ENCODE measurements at regions not wholly inside any gene's neighbourhood (a gene's known extent, or its start where the extent isn't known, plus 50 kb on each side); places are given as distances from the start of the nearest gene placed in this dataset.

DNA sequence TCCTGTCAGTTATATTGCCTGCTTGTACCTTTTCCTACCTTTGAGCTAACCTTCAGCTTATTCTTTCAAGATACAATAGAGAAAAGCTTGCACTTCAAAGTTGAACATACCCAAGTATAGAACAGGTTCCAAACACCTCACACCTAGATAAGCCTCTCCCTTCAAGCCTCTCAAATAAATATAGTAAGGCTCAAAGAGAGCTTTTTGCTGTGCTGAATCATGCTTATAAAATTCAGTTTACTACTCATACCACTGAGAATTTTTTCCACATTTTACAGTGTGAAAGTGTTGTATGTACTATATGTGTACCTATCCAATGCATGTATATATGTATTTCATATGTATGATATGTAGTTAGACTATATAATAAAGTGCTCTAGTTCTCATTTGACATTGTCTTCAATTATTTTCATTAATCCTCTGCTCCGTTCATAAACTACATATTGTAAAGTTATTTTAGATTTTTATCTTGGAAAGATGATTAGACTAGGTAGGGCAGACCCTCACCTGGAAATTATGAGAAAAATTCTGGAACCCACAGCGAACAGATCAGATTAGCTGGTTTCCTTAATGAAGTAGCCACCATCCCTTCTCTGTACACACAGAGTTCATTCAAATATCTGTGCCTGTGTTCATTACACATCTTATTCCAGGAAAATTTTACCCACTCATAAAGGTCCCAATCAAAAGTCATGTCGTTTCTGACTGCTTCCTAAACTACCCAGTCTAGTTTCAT is 149.2 kb upstream of the RGMB start:
- ATAC-seq: no peak

DNA sequence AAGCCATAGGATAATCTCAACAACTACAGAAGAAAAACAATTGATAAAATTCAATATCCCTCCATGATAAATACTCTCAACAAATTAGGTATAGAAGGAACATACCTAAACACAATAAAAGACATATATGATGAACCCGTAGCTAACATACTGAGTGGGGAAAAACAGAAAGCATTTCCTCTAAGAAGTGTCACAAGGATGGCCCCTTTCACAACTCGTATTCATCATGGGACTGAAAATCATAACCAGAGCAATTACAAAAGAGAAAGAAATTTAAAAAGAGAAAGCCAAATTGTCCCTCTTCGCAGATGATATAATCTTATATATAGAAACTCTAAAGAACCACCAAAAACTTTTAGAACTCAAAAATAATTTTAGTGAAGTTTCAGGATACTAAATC is 146.3 kb upstream of the RGMB start:
- no peaks in the 10 kb centered on the region for H3K36me3 Mint-ChIP-seq
- H3K27ac Mint-ChIP-seq: no peak overlapping the region
- POLR2A ChIA-PET: interaction anchor here (0.7 kb wide), 1 partner anchor 309 kb away, joined by 10 read pairs; no protein-coding TSS in a partner anchor
- no peaks in the 10 kb centered on the region for H3K4me1 Mint-ChIP-seq
- H3K4me3 Mint-ChIP-seq: no peak overlapping the region
- no peaks in the 10 kb centered on the region for H3K27me3 Mint-ChIP-seq (ENCODE audit: low read depth)
- ATAC-seq: no peak
- CTCF ChIA-PET: no interaction called here
- H3K9me3 Mint-ChIP-seq: peaks cover 16% of the 10 kb centered on the region
- no peak for TF ChIP-seq IRF2 (CRISPR knock-in tag; IDR thresholded peaks at IDR 0.05; ENCODE audit: borderline replicate concordance, low read depth)
- no peak for TF ChIP-seq ZBTB21 (CRISPR knock-in tag; IDR thresholded peaks at IDR 0.05; ENCODE audit: borderline replicate concordance)
- TF ChIP-seq, protein P1, sequence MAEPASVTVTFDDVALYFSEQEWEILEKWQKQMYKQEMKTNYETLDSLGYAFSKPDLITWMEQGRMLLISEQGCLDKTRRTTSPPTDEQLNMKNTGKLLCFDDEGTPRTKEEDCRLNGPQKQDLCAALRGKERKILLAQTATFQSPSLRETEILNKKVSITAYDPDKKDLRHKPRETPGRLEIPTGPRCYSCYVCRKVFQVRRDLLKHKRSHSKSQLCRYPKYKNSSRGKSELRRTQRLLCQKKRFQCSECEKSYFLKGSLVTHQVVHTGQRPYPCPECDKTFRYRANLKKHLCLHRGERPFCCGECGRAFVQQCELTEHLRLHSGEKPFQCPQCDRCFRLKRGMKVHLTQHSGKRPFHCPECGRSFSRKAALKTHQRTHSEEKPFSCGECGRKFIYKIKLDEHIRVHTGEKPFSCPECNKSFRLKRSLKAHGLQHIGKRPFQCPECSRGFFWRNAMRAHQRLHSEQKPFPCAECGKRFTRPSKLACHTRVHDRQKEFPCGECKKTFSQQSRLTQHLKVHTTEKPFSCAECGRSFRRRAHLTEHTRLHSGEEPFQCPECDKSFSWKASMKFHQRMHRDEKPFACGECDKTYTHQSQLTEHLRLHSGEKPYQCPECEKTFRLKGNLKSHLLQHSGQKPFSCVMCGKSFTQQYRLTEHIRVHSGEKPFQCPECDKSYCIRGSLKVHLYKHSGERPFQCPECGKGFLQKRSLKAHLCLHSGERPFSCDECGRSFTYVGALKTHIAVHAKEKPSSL (CRISPR knock-in tag; conservative IDR thresholded peaks at IDR 0.05): no peak
- no peak for TF ChIP-seq FOXP1 (CRISPR knock-in tag; IDR thresholded peaks at IDR 0.05; ENCODE audit: borderline replicate concordance)
- TF ChIP-seq, protein P2, sequence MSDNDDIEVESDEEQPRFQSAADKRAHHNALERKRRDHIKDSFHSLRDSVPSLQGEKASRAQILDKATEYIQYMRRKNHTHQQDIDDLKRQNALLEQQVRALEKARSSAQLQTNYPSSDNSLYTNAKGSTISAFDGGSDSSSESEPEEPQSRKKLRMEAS (CRISPR knock-in tag; IDR thresholded peaks at IDR 0.05): no peak
- no peak for DNase-seq (ENCODE audit: low spot score)

More for the DNA sequence above, 149.2 kb upstream of the RGMB start:
- ChIA-PET POLR2A (no interaction called here), CTCF (no interaction called here)
- no peaks in the 10 kb centered on the region for H3K4me1 Mint-ChIP-seq
- no peak for DNase-seq (ENCODE audit: low spot score)
- H3K27ac Mint-ChIP-seq: no peak overlapping the region
- H3K36me3 Mint-ChIP-seq: no peaks in the 10 kb centered on the region
- TF ChIP-seq TEAD1 (CRISPR knock-in tag; IDR thresholded peaks at IDR 0.05) (no peak), NR1H2 (CRISPR knock-in tag; IDR thresholded peaks at IDR 0.05) (no peak)
- TF ChIP-seq, protein P3, sequence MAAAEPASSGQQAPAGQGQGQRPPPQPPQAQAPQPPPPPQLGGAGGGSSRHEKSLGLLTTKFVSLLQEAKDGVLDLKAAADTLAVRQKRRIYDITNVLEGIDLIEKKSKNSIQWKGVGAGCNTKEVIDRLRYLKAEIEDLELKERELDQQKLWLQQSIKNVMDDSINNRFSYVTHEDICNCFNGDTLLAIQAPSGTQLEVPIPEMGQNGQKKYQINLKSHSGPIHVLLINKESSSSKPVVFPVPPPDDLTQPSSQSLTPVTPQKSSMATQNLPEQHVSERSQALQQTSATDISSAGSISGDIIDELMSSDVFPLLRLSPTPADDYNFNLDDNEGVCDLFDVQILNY (CRISPR knock-in tag; IDR thresholded peaks at IDR 0.05): no peak
- no peaks in the 10 kb centered on the region for H3K27me3 Mint-ChIP-seq (ENCODE audit: low read depth)
- peaks cover 14% of the 10 kb centered on the region for H3K9me3 Mint-ChIP-seq
- H3K4me3 Mint-ChIP-seq: no peak overlapping the region

DNA sequence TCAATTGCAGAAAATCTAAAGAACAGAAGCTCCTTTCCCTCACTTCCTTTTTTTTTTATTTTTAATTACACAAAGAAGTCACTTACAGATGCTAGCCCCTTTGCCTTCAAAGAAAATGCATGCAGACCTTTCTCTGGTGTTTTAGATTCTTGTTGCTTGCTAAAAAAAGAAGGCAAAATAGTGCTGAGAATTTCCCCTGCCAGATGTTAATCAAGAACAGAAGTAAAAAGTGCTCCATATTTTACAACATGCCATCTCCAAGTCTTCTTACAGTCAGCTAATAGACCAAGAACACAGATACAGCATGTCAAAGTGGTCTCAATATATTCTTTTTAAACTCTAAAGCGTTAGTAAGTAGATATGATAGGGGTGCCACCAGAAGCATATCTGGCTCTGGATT is 142.8 kb upstream of the RGMB start:
- TF ChIP-seq GABPB1 (CRISPR knock-in tag; IDR thresholded peaks at IDR 0.05): no peak
- TF ChIP-seq, protein P4, sequence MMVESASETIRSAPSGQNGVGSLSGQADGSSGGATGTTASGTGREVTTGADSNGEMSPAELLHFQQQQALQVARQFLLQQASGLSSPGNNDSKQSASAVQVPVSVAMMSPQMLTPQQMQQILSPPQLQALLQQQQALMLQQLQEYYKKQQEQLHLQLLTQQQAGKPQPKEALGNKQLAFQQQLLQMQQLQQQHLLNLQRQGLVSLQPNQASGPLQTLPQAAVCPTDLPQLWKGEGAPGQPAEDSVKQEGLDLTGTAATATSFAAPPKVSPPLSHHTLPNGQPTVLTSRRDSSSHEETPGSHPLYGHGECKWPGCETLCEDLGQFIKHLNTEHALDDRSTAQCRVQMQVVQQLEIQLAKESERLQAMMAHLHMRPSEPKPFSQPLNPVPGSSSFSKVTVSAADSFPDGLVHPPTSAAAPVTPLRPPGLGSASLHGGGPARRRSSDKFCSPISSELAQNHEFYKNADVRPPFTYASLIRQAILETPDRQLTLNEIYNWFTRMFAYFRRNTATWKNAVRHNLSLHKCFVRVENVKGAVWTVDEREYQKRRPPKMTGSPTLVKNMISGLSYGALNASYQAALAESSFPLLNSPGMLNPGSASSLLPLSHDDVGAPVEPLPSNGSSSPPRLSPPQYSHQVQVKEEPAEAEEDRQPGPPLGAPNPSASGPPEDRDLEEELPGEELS (CRISPR knock-in tag; IDR thresholded peaks at IDR 0.05): no peak
- no peak for TF ChIP-seq ZNF416 (CRISPR knock-in tag; IDR thresholded peaks at IDR 0.05)
- no peak for TF ChIP-seq FOXK1 (CRISPR knock-in tag; IDR thresholded peaks at IDR 0.05)
- TF ChIP-seq NFE2L1 (CRISPR knock-in tag; IDR thresholded peaks at IDR 0.05): no peak
- H3K4me1 Mint-ChIP-seq: peaks cover 12% of the 10 kb centered on the region
- H3K9me3 Mint-ChIP-seq: peaks cover 16% of the 10 kb centered on the region
- no peaks in the 10 kb centered on the region for H3K27me3 Mint-ChIP-seq (ENCODE audit: low read depth)
- ATAC-seq: no peak
- no peak for DNase-seq (ENCODE audit: low spot score)
- no peak overlapping the region for H3K27ac Mint-ChIP-seq
- ChIA-PET CTCF (no interaction called here), POLR2A (no interaction called here)
- H3K36me3 Mint-ChIP-seq: no peaks in the 10 kb centered on the region
- H3K4me3 Mint-ChIP-seq: no peak overlapping the region

Measured in WTC11 (cell line).